Gastrocnemius medialis (tissue), 4 donors: ENCODE measurements at regions not wholly inside any gene's neighbourhood (a gene's known extent, or its start where the extent isn't known, plus 50 kb on each side); places are given as distances from the start of the nearest gene placed in this dataset.

Source experiments
- POLR2A ChIP-seq, 2 donors: fragments of 450-650 bp; IDR thresholded peaks; one replicate each; pipeline ENCODE4 v1.6.1; 2017; ENCODE audit warnings: antibody characterized with exemption in 2 of 2, mild to moderate bottlenecking in 2 of 2, moderate library complexity in 2 of 2
- TF ChIP-seq, protein P1 (sequence below), 5 experiments: fragments of 450-650 bp in 3 of 5; fragments of 200-600 bp in 2 of 5; sonication (generic) in 2 of 5; IDR thresholded peaks in 4 of 5; conservative IDR thresholded peaks in 1 of 5; 1 replicate in 4 of 5; 2 replicates in 1 of 5; pipeline ENCODE4 v1.5.1; 2016 to 2019; ENCODE audit warnings: antibody characterized with exemption in 5 of 5, mild to moderate bottlenecking in 3 of 5, moderate library complexity in 3 of 5

DNA sequence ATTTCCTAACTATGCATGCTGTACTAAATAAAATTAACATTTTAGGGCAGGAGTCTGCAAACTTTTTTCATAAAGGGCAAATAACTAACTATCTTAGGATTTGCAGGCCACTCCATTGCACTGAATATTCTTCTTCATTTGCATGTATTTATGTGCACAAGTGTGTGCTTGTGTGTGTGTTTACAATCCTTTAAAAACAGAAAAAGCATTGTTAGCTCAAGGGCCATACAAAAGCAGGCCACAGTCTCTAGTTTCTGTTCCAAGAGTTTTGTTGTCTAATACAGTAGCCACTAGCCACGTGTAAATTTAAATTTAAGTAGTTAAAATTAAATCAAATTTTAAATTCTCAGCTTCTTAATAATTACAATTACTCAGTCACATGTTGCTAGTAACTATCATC lies 621.8 kb downstream of the TMA16 start:
- TF ChIP-seq, protein P1, sequence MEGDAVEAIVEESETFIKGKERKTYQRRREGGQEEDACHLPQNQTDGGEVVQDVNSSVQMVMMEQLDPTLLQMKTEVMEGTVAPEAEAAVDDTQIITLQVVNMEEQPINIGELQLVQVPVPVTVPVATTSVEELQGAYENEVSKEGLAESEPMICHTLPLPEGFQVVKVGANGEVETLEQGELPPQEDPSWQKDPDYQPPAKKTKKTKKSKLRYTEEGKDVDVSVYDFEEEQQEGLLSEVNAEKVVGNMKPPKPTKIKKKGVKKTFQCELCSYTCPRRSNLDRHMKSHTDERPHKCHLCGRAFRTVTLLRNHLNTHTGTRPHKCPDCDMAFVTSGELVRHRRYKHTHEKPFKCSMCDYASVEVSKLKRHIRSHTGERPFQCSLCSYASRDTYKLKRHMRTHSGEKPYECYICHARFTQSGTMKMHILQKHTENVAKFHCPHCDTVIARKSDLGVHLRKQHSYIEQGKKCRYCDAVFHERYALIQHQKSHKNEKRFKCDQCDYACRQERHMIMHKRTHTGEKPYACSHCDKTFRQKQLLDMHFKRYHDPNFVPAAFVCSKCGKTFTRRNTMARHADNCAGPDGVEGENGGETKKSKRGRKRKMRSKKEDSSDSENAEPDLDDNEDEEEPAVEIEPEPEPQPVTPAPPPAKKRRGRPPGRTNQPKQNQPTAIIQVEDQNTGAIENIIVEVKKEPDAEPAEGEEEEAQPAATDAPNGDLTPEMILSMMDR (IDR thresholded peaks at IDR 0.05 in 4 of 5, conservative IDR thresholded peaks at IDR 0.05 in 1 of 5) = no peak
- no peak for TF ChIP-seq POLR2A (IDR thresholded peaks at IDR 0.05)
